Activated CD4-positive, CD25-positive, alpha-beta regulatory T cell treated with anti-CD3 and anti-CD28 coated beads, Interleukin-2, amount 50 U/mL, for 24 hours (primary cell): ENCODE measurements at regions not wholly inside any gene's neighbourhood (a gene's known extent, or its start where the extent isn't known, plus 50 kb on each side); places are given as distances from the start of the nearest gene placed in this dataset.

Experiments
- ATAC-seq, 2 donors: fragments of 150-1000 bp; cut with Tn5 transposase; one replicate each; pipeline ENCODE4 v1.10.0; 2021; ENCODE audit warnings: mild to moderate bottlenecking in 1 of 2, moderate library complexity in 1 of 2

DNA sequence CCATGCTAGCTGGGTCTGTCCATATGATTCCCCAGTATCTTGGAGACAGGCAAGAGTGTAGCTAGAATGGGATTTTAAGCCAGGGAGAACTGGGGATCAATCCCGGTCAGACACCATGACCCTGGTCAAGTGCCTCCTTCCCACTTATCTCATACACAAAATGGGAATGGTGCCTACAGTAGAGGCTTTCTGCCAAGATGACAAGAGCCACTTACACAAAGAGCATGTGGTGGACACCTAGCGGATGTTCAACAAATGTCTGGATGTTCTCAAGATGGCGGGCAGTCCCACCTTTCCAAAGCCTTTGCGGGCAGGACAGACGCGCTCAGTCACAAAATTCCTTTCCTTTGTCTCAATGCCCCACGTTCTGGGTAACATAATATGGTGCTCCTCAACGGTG is 57.3 kb downstream of the MAF start:
- ATAC-seq, result no peak

DNA sequence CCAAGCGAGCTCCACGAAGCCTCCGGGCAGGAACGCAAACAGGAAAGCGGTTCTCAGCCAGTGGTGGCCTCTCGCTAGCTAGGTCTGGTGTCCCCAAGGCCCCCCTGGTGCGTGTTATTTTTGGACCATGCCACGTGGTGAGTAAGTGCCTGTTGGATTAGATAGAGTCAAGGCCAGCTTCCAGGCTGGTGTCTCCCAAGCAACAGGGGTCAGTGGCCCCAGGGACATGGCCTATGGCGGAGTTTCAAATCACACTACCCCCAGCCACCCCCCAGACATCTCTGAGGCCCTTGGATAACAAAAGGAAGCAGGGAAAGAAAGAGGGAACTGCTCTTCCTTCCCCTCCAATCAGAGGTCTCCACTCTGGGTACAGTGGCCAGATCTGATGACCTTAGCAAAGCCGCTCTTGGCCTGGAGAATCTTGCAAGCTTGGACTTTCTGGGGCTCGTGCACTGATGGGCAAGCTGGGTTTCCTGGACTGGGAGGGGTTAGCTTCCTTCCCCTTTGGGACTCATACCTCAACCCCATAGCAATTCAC is 58.2 kb downstream of the MAF start:
- ATAC-seq, result no peak

DNA sequence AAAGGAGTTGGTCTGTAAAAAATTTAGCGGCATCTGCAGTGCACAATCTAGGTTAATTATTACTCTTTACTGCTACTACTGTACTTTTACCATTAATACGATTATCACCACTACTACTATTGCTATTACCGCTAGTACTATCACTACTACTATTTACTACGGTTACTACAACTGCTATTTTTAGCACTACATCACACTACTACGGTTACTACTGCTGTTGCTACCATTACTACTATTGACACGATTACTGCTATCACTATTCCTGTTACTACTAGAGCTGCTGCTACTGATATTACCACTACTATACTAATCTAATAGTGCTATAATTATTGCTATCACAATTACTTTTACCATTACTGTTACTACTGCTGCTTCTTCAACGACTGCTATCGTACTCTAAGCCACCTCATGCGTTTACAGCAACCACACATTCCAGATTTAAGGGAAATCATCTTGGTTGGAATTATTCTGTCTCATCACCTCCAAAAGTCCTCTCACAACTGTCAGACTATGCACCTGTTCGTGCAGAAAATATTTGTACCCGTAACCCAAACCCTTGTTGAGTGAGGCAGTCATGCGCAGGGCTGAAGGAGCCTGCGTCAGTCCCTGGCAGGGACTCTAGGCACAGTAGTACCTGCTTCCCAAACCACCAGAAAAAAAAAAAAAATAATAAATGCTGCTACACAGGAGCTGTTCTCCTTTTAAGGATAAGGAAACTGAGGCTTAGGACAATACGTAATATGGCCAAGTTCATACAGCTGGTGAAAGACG is 59.5 kb downstream of the MAF start:
- no peak for ATAC-seq

DNA sequence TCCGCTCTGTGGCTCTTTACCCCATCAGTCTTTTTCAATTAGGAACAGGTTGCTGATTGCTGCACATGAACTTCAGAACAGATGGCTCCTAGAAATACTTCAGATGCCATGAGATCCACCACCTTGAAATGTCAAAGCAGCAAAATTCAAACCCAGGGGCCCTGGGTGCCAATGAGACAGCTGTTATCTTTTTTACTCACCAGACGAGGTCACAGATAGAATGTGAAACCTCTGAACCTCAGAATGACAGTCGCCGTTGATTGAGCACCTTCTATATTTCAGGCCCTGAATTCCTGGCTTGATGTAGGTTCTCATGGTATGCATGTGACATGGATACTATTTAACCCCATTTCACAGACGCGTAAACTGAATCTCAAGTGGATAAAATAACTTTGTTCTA is 63.0 kb downstream of the MAF start:
- ATAC-seq, result no peak

DNA sequence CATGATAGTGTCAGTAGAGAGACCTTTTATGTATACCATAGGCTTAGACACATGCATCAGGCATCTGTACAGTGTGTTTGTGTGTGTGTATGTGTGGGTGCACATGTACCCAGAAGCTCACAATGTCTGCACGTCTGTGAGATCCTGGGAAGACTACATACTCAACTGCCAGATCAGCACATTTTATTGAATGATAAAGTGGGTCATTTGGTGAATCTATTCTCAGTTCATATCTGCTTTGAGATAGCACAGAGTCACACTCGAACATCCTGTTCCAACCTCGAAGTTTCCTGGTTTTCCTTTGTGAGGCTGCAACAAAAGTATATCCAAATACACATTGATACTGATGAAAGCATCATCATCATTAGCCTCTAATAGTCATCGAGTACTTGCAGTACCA is 63.6 kb downstream of the MAF start:
- no peak for ATAC-seq

DNA sequence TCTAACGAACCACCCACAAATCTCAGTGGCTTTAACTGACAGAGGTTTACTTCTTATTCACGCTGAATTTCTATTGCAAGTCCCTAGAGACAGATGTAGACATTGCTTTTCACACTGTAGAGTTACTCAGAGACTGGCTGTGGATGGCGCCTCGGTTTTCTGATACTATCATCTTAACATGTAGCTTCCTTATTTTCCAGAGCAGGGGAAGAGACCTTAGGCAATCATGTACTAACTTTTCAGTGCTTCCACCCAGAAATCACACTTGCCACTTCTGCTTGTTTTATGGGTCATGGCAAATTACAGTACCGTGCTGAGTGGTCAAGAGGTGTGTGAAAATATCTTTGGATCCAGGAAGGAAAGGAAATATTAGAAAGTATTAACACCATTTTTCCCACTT is 65.4 kb downstream of the MAF start:
- no peak for ATAC-seq

DNA sequence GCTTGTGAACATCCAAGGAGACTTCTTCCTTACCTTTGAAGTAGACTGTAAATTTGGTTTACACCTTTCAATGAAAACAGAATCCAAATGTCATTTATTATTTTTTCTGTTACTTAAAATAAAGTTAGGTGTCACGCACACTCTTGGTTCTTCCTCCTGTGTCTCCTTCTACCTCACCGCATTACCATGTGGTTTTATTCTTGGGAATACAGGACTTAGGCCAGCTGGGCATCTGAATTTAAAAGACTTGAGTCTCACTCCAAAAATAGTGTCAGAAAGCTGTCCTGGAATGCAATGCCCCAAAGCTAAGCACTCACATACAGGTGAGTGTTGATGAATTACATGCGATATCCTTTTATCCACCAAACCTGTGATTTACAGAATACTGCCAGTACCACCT is 66.4 kb downstream of the MAF start:
- ATAC-seq, result no peak

DNA sequence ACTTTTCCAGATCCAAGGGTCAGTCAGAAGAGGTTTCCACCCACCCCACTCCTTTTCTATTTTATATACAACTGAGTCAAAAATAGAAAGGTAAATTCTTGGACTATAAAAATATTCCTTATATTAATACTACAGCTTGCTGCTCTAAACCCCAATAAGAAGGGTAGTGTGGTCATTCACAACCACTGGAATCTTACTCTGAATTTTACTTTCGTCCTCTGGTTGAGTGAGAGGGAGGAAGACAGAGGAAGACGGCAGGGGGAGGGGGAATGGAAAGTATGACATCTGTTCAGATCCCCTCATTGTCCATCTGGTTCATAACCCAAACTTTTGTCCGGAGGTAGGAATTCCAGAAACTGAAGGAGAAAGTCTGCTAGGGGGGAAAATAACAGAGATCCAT is 67.2 kb downstream of the MAF start:
- ATAC-seq, result no peak

DNA sequence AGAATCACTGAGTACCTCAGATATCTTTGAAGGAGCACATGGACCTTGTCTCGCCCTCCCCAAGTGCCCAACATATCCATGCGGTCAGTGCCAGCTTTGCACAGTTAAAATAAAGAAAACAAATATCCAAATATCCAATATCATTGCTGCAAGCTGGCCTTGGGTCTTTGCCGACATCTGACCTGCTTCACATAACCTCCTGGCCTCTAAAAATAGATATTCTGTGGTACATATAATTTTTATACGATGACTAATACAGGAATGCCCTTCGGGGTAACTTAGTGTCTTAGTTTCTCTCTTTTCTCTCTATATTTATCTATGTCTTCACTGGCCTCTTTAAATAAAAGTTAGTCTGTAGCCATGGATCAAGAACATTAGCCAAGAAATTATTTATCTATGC is 67.8 kb downstream of the MAF start:
- no peak for ATAC-seq

DNA sequence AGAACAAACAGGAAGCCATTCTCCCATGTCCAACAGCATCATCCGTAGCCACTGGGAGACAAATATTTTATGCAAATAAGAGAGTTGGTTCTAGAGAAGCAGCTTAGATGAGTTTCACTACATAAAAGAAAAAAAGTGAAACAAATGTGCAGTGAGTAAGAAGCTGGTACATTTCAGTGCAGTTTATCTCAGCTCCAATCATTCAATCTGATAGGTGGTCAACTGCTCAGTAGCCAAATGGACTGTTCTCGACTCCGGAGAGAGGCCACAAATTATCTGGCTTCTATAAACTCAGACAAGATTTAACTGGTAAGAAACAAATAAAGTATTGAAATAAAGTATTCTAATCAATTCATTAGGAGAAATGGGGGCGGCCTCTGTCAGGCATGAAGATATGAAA is 68.3 kb downstream of the MAF start:
- ATAC-seq, result no peak

DNA sequence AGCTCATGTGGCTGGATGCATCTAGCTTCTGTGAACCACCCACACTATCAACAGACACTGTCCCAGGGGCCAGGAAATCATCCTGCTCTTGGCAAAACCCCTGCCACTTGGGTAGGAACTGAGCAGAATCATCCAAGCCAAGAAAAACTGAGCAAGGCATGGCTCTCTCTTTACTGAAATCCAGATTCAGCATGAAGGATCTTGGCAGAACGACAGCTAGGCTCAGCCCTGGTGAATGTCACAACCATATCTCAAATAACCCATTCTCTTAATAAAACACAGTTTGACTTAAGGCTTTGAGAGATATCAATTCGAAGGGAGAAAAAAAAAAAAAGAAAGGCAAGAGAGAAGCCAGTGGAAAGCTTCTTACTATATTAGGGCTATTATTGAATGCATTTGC is 72.2 kb downstream of the MAF start:
- ATAC-seq, result no peak

DNA sequence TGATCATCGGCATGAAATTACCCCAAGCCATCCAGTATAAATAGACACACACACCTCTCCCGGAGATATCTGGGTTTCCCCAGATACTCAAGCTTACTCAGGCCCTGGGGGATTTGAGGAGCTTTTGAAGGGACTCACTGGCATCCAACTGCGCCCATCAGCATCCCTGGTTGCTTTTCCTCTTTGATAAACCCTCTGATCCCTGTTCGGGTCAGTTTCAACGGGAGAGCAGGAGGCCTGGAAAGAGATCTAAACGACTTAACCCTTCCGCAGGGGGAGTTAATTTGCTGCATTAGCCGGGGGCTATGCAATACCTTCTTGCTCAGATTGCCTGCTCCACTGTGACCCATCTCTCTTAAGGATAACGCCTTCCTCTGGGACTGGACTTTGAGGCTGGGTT is 76.6 kb downstream of the MAF start:
- no peak for ATAC-seq

DNA sequence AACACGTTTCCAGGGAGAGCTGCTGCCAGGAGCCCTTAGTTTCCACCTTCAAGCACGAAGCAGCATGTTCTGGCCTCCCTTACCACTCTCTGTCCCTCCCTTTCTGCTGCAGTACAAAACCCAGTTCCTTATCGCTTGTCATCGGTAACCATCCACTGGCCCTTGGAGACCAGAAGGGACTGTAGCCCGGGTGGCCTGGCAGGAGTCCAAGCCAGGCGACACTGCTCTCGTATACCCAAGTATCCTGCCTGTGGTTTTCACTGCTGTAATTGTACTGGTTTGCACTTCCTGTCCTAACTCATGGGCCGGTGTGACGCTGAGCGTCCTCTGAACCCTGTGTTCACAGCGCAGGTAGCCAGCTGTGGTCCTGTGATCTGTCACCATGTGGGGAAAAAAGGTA is 81.1 kb downstream of the MAF start:
- ATAC-seq, result peak in 1 of 2 donors; percentile 36

DNA sequence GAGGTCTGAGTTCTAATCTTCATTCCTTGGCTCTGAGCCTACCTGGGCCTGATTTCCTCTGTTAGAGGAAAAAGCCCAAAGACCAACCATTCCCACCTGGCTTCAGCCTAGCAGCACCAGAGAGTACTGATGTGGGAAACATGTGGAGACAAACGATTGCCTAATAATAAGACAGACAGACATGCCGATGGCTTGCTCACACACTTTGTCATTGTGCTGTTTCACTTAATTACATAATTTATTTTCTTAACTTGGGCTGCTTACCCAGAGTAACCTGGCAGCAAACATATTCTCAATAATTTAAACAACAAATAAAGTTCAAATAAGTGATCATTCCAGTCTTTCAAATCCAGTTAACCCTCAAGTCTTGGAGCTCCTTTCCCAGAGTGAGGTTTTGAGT is 83.4 kb downstream of the MAF start:
- ATAC-seq, result no peak

DNA sequence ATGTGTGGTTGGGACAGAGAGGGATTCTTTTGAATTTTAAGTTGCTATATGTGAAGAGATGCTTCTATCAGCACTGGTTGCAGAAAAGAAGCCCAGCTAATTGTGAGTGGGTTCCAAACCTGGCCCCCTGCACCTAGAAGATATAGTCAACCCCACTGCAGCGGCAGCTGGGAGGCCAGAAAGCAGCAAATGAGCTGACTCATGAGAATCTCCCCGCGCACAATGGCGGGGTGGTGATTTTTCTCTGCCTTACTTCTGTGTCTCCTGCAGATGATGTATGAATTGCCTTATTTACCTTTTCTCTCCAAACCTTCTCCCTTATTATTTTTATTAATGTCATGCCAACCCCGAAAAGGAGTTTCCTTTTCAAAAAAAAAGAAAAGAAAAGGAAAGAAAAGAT is 89.7 kb downstream of the MAF start:
- ATAC-seq, result no peak

DNA sequence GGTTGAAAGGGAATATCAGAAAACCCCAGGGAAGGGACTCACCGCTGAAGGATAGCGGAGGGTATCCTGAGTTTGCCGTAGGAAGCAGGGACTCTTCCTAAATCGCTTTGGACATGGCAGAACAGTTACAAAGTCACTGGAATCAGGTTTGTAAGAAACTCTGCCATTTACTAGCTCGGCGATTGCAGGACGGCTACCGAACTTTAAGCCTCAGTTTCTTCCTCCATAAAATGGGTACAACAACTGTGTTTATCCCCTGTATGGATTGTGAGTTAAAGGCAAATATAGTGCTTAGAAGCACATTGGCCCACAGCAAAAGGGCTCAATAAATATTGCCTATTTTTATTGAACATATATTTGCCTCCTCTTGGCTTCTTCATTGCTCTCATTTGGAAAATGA is 90.6 kb downstream of the MAF start:
- no peak for ATAC-seq

DNA sequence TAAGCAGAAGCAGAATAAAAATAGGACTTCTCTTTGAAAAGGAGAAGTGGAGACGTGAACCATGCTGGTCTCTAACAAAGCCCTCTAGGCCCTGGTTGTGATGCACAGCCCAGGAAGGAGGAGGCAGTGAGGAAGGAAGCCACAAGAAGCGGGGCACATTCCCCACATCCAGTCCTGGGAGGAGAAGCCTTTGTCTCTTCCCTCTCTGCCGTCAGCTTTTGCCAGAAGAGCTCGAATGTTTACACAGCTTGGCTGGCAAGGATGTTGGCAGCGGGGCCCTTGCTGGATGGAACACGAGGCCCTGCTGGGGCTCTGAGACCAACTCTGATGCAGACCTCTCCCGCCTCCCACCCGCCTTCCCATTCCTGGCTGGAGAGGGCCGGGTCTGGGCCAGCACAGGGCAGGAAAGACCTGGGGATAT is 91.3 kb downstream of the MAF start:
- no peak for ATAC-seq

DNA sequence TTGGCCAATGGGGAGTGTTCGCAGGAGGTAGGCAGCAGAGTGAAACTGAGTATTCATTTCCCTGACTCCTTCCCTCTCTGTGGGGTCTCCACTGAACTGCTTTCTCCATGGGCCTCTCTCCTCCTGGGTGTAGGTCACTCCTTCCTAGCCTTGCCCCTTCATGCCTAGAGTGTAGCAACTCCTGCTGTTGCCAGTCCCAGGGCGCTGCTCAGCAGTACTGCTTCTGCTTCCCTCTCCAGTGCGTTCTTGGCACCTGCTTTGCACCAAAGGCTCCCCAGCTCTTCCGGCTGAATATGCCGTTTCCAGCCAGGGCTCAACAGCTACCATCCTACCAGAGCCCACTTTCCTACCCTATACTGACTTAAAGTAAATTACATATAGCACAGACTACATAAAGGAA is 92.2 kb downstream of the MAF start:
- no peak for ATAC-seq

DNA sequence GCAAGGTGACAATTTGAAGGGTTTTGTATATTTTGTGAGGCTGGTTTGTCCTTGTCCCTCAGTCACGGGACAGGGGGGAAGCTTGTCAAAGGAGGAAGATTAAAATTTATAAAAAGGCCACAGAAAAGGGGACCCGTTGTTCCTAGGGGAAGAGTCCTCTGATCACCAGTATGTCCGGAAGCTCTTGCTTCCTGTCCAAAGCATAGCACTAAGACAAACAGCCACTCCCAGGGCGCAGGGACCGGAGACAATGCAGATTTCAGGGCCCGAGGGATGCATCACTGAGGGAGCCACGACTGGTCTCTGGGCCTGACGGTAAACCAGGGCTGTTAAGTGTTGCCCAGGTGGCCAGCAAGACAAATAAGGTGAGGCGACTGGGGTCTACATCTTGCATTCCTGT is 95.2 kb downstream of the MAF start:
- no peak for ATAC-seq

DNA sequence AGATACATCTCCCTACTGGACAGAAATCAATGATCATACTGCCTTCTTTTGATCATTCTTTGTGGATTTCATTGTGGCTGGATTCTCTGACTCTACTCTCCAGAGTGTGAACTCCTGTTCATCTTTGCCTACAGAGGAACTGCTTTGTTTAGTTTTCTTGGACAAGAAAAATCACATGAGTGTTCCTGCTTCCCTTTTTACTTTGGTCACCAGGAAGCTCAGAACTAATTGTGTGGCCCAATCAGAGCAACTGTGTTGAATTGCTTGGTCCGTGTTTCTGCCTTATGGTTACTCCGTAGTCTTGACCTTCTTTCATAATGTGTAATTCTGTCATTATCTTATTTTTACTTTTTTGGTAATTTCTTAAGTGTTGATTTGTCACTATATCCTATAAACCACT is 97.0 kb downstream of the MAF start:
- ATAC-seq, result no peak

DNA sequence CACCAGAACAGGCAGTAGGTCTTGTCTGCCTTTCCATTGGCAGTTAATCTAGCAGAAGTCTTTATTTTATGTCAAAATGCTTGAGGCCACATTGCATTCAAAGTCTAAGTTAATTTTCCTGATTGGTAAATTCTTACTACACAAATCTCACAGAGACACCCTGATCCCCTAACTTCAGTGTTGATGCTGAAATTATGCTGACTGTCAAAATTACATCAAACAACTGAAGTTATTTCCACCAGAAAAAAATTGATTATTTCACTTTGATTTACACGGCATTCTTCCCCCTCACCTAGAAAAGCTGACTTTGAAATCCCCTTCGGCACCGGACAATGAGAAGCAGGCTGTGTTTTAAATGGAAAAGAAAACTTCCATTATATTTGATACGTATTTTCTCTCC is 99.1 kb downstream of the MAF start:
- no peak for ATAC-seq

DNA sequence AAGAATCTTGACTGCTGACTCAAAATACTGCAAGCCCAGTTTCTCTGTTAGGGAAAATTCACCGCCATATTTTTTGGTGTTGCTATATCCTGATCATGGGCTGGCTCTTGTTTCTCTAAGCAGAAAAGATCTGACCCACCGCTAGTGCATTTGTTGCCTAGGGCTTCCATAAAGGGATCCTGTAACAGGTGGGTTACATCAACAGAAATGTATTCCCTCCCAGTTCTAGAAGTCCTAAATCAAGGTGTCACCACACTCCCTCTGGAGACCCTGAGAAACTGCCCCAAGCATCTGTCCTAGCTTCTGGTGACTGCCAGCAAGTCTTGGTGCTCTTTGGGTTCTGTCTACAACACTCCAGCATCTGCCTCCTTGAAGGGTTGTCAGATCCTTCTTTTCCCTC is 99.7 kb downstream of the MAF start:
- no peak for ATAC-seq

DNA sequence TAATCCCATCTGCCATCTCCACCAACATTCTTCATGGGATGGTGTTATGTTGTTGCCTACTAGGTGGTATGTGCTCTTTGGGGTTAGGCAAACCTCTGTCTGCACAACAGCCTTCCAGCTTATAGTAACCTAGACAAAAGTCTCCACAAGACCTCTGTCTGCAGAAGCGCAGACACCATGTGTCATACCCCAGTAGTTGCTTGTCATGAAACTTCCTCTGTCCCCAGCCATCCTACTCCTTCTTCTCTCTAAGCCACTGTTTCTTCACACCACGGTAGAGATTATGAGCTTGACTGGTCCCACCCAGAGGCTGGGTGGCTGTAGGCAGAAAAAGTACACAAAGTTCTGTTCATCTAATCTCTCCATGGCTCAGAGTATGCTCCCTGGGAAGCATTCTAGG is 100.3 kb downstream of the MAF start:
- no peak for ATAC-seq

DNA sequence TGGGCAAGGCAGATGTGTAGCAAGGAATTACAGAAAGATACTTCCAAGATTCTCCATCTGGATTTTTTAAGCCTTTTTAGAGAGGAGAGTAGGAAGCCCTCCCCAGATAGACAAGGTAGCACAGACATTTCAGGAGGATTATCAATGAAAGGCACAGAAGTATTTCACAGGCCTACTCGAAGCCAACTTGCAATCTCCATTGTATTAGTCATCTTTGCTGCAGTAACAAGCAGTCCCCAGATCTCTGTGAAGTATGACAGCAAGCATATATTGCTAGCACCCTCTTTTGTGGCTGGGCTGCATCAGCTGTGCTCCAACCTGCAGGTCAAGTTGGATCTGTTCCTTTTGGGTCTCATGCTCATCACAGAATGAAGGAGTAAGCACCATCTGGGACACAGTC is 101.6 kb downstream of the MAF start:
- ATAC-seq, result no peak
